ENCODE measurements at regions not wholly inside any gene's neighbourhood (a gene's known extent, or its start where the extent isn't known, plus 50 kb on each side); places are given as distances from the start of the nearest gene placed in this dataset.

DNA sequence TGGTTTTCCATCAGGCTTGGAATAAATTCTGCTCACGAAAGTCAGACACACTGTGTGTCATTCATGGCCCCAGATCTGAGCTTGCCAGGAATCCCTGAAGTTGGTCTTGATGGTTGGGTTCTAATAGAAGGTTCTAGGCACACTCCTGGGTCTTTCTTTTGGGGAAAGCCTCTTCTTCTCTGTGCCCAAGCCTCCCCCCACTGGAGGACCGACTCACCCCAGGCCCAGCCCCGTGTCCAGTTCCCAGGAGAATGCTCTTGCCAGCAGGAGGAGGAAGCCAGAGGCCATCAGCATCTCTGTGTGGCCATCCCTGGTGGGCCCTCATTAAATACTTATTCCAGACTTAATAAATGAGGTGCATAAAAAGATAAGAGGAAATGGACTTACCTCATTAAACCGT lies 548.0 kb downstream of the TCERG1L start:
- Histone ChIP-seq H3K9me2 (ENCODE audit: insufficient read depth, low read length) (no peaks in the 10 kb centered on the region), H3K79me2 (ENCODE audit: insufficient read depth, low read depth, low read length) (no peaks in the 10 kb centered on the region), H3K4me3 (ENCODE audit: low read depth, low read length, poor library complexity, severe bottlenecking) (no peak overlapping the region), H3K27ac (ENCODE audit: low read depth, low read length, poor library complexity, severe bottlenecking) (no peak overlapping the region), H3K9me3 (ENCODE audit: low read length) (no peaks in the 10 kb centered on the region), H2AFZ (ENCODE audit: low read length) (no peak overlapping the region), H3K36me3 (ENCODE audit: insufficient read depth, low read length) (no peaks in the 10 kb centered on the region), H4K20me1 (ENCODE audit: insufficient read depth, low read length) (no peaks in the 10 kb centered on the region), H3K4me1 (ENCODE audit: insufficient read depth, low read length, poor library complexity, severe bottlenecking) (no peaks in the 10 kb centered on the region), H3K4me2 (ENCODE audit: low read length) (no peak overlapping the region)
- ChIA-PET POLR2A (no interaction called here), CTCF (ENCODE audit: unreplicated experiment) (no interaction called here)
- intact Hi-C loops (cut with micrococcal nuclease; ENCODE audit: unreplicated experiment), result no loop called here
- no peak for TF ChIP-seq EZH2phosphoT487 (IDR thresholded peaks at IDR 0.05; ENCODE audit: borderline replicate concordance, low read depth, low read length)
- TF ChIP-seq, protein P1, sequence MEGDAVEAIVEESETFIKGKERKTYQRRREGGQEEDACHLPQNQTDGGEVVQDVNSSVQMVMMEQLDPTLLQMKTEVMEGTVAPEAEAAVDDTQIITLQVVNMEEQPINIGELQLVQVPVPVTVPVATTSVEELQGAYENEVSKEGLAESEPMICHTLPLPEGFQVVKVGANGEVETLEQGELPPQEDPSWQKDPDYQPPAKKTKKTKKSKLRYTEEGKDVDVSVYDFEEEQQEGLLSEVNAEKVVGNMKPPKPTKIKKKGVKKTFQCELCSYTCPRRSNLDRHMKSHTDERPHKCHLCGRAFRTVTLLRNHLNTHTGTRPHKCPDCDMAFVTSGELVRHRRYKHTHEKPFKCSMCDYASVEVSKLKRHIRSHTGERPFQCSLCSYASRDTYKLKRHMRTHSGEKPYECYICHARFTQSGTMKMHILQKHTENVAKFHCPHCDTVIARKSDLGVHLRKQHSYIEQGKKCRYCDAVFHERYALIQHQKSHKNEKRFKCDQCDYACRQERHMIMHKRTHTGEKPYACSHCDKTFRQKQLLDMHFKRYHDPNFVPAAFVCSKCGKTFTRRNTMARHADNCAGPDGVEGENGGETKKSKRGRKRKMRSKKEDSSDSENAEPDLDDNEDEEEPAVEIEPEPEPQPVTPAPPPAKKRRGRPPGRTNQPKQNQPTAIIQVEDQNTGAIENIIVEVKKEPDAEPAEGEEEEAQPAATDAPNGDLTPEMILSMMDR (conservative IDR thresholded peaks at IDR 0.05; ENCODE audit: low read length), result no peak
- DNase-seq (ENCODE audit: low spot score), result no peak
- no TSS peak for BruUV-seq (replicated peaks)

DNA sequence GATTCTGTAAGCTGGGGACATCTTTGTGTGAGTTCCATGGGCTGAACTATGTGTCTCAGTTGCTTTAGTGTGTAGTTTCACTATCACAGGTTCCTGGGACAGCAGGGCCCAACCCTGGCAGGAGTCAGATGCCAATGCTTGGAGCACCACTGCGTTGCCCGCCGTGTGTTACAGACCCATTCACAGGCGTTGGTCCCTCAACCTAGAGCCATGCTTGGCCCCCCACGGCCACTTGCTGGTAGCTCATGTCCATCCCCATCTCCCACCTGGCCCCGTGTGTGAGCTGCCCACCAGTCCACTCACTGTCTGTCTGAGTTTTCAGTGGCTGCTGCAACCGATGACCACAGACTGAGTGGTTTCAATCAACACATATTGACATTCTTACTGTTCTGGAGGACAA lies 546.9 kb downstream of the TCERG1L start:
- intact Hi-C loops (cut with micrococcal nuclease; ENCODE audit: unreplicated experiment), result no loop called here
- no peaks in the 10 kb centered on the region for H3K9me3 ChIP-seq (ENCODE audit: low read length)
- H3K4me2 ChIP-seq (ENCODE audit: low read length), result no peak overlapping the region
- ChIA-PET POLR2A (no interaction called here), CTCF (ENCODE audit: unreplicated experiment) (no interaction called here)
- H3K79me2 ChIP-seq (ENCODE audit: insufficient read depth, low read depth, low read length), result no peaks in the 10 kb centered on the region
- H3K4me3 ChIP-seq (ENCODE audit: low read depth, low read length, poor library complexity, severe bottlenecking), result no peak overlapping the region
- DNase-seq (ENCODE audit: low spot score), result no peak
- TF ChIP-seq, protein P1 (conservative IDR thresholded peaks at IDR 0.05; ENCODE audit: low read length), result no peak
- TF ChIP-seq EZH2phosphoT487 (IDR thresholded peaks at IDR 0.05; ENCODE audit: borderline replicate concordance, low read depth, low read length), result no peak
- H3K36me3 ChIP-seq (ENCODE audit: insufficient read depth, low read length), result no peaks in the 10 kb centered on the region
- H3K4me1 ChIP-seq (ENCODE audit: insufficient read depth, low read length, poor library complexity, severe bottlenecking), result no peaks in the 10 kb centered on the region
- H3K9me2 ChIP-seq (ENCODE audit: insufficient read depth, low read length), result no peaks in the 10 kb centered on the region
- H3K27ac ChIP-seq (ENCODE audit: low read depth, low read length, poor library complexity, severe bottlenecking), result no peak overlapping the region
- no peaks in the 10 kb centered on the region for H4K20me1 ChIP-seq (ENCODE audit: insufficient read depth, low read length)
- H2AFZ ChIP-seq (ENCODE audit: low read length), result no peak overlapping the region
- no TSS peak for BruUV-seq (replicated peaks)

DNA sequence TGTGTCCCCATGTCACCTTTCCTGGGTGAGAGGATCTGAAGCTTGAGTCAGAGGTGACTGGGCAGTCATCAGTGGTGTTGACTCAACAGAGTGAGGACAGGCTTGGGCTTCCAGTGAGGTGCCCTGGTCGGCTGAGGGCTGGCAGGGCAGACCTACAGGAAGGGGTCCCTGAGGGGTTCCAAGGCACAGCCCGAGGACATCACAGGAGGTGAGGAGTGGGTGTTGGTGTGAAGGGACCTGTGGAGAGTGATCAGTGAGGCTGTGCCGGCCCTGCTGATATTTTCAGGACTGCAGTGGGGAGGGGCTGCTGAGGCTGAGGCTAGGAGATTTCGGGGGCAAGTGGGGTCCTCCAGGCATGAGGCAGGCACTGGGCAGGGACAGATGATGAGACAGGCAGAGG lies 545.5 kb downstream of the TCERG1L start:
- no peak overlapping the region for H3K4me2 ChIP-seq (ENCODE audit: low read length)
- H3K27ac ChIP-seq (ENCODE audit: low read depth, low read length, poor library complexity, severe bottlenecking), result no peak overlapping the region
- POLR2A ChIA-PET, result interaction anchor here (0.7 kb wide), 1 partner anchor 59 kb away, joined by 4 read pairs; no protein-coding TSS in a partner anchor
- H3K4me3 ChIP-seq (ENCODE audit: low read depth, low read length, poor library complexity, severe bottlenecking), result no peak overlapping the region
- no TSS peak for BruUV-seq (replicated peaks)
- no peaks in the 10 kb centered on the region for H4K20me1 ChIP-seq (ENCODE audit: insufficient read depth, low read length)
- H2AFZ ChIP-seq (ENCODE audit: low read length), result no peak overlapping the region
- DNase-seq (ENCODE audit: low spot score), result no peak
- intact Hi-C loops (cut with micrococcal nuclease; ENCODE audit: unreplicated experiment), result no loop called here
- H3K79me2 ChIP-seq (ENCODE audit: insufficient read depth, low read depth, low read length), result no peaks in the 10 kb centered on the region
- H3K36me3 ChIP-seq (ENCODE audit: insufficient read depth, low read length), result no peaks in the 10 kb centered on the region
- no peaks in the 10 kb centered on the region for H3K9me2 ChIP-seq (ENCODE audit: insufficient read depth, low read length)
- TF ChIP-seq EZH2phosphoT487 (IDR thresholded peaks at IDR 0.05; ENCODE audit: borderline replicate concordance, low read depth, low read length), result no peak
- TF ChIP-seq, protein P1 (conservative IDR thresholded peaks at IDR 0.05; ENCODE audit: low read length), result no peak
- H3K4me1 ChIP-seq (ENCODE audit: insufficient read depth, low read length, poor library complexity, severe bottlenecking), result no peaks in the 10 kb centered on the region
- CTCF ChIA-PET (ENCODE audit: unreplicated experiment), result no interaction called here
- no peaks in the 10 kb centered on the region for H3K9me3 ChIP-seq (ENCODE audit: low read length)
